ACHN (cell line): ENCODE measurements at regions not wholly inside any gene's neighbourhood (a gene's known extent, or its start where the extent isn't known, plus 50 kb on each side); places are given as distances from the start of the nearest gene placed in this dataset.
"Not testable (repeated sequence)": the region's sequence is repeated elsewhere in the genome, so short reads cannot be mapped to it uniquely, and the experiment has no call there.

ENCODE experiments used
- DNase-seq: peaks from one replicate; pipeline ENCODE4 v3.0.0-alpha.2; 2015
- in situ Hi-C: cut with HindIII; loops from 2 replicates; pipeline ENCODE4 v1.10.0; 2017; ENCODE audit warnings: low sequenced_read_pairs, low pct_ligation_motif_present, low pct_unique_long_range_greater_than_20kb

GRCh38 chr14:54259821-54260220, 137.0 kb upstream of the CDKN3 start:
- DNase-seq: no peak
- in situ Hi-C loops: no loop called here

DNA sequence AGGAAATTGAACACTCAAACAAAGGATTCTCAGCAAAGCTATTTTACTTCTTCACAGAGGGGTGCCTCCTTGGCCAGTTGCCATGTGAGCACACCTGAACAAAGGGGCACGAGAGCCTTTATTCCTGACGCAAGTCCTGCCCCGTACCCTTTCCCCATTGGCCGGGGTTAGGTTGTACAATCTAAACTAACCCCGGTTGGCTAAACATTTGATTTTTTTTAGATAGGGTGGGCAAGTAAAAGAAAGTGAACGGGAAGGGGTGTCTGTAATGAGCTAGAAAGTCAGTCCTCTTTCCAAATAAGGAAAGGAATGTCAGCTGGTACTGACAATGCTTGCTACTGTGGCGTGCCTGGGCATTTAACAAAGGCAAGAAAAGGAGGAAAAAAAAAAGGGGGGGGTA, 135.5 kb upstream of the CDKN3 start:
- in situ Hi-C loops: no loop called here
- no peak for DNase-seq

- DNase-seq, in situ Hi-C loops: not testable (repeated sequence)
Measured at GRCh38 chr14:54266616-54267015, 130.2 kb upstream of the CDKN3 start.

GRCh38 chr14:54267172-54267571, 129.6 kb upstream of the CDKN3 start:
- no peak for DNase-seq
- in situ Hi-C loops: no loop called here

- in situ Hi-C loops: no loop called here
- no peak for DNase-seq
Measured at GRCh38 chr14:54275997-54276725, 120.6 kb upstream of the CDKN3 start.

GRCh38 chr14:54278087-54278486, 118.7 kb upstream of the CDKN3 start:
- DNase-seq: no peak
- in situ Hi-C loops: no loop called here

GRCh38 chr14:54278665-54279295, 118.0 kb upstream of the CDKN3 start:
- no peak for DNase-seq
- in situ Hi-C loops: no loop called here

DNA sequence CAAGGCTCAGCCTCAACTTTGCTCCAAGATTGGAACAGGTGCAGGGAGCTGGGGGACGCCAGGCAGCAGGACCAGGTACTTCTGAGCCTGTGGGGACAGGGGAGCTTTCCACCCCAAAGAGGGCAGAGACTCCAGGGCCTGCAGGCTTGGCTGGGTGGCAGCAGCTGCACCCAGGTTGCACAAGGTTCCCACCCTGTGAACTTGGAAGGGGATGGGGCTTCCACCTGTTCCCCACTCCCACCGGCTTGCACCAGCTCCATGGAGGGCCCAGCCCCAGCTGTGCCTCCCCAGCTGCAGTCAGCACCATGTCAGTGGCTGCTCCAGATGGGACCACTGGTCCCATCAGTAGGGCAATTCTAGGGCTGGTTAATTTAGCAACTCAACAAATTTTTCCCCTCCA, 114.0 kb upstream of the CDKN3 start:
- in situ Hi-C loops: no loop called here
- no peak for DNase-seq

- DNase-seq: no peak
- in situ Hi-C loops: no loop called here
Measured at GRCh38 chr14:54285030-54285429, 111.8 kb upstream of the CDKN3 start.

DNA sequence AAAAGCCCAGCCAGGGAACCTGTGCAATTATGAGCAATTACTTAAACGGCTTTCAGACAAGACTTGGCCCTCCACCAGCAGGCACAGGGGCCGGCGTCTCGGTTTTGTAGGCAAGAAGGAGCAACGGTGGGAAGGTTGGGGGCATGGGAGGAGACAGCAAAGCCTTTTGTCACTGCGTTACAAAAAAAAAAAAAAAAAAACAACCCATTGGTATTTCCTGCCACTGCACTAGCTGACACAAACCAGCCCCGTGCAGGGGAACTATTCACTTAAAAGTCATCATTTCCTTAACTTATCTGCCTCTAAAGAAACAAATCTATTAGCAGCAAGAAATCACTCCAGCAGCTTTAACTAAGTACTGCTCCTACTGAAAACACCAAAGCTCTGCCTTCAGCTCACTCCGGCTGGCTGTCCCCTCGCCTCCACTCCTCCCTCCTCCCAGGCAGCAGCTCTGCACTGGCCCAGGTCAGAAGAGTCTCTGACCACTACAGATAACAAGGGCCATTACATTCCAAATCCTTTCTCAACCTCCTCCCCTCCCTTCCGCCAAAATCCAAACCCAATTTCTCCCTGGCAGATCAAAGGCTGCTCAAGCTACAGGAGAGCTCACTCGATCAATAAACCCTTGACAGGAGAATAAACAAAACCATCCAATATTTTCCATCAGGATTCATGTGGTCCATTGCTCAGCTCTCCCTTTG, 105.2 kb upstream of the CDKN3 start:
- in situ Hi-C loops: no loop called here
- no peak for DNase-seq

GRCh38 chr14:54294802-54295201, 102.0 kb upstream of the CDKN3 start:
- no peak for DNase-seq
- in situ Hi-C loops: no loop called here

GRCh38 chr14:54299410-54300363, 97.1 kb upstream of the CDKN3 start:
- no peak for DNase-seq
- in situ Hi-C loops: no loop called here

GRCh38 chr14:54300881-54301280, 95.9 kb upstream of the CDKN3 start:
- in situ Hi-C loops: no loop called here
- DNase-seq: no peak

DNA sequence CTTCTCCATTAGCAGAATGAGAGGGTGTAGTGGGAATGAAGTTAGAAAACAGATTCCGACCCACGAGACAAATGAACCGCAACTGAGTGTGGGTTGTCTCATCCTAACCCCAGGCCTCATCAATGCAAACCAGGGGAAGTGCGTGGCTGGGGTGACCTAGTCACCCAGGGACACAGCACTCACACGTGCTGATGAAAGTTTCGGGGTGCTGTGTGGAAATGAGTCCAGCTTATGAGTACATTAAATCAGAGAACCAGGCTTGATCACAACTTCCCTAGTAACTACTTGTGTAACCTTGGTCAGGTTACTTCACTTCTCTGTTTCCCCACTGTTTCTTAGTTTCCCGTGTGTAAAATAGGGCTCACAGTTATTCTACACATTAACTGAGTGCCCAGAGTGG, 95.4 kb upstream of the CDKN3 start:
- DNase-seq: no peak
- in situ Hi-C loops: no loop called here

GRCh38 chr14:54306806-54307205, 90.0 kb upstream of the CDKN3 start:
- in situ Hi-C loops: no loop called here
- no peak for DNase-seq

GRCh38 chr14:54309615-54310014, 87.2 kb upstream of the CDKN3 start:
- in situ Hi-C loops: no loop called here
- no peak for DNase-seq

GRCh38 chr14:54310151-54310850, 86.5 kb upstream of the CDKN3 start:
- in situ Hi-C loops: no loop called here
- DNase-seq: no peak

DNA sequence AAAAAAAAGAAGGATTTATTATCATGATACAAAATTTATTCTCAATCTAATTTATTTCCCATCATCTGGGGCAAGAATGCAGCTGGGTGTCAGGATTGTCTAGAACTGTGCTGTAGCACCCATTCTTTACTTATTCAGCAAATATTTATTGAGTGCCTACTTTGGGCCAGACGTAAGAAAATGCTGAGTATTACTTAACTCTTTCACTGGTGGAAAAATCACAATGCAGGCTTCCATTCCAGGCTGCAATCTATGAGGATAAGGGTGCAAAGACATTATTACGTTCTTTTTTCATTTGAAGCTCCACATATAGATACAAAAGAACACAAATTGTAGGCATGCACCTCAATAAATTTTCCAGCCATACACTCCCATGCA, 86.0 kb upstream of the CDKN3 start:
- in situ Hi-C loops: no loop called here

More for the DNA sequence above, 86.0 kb upstream of the CDKN3 start:
- DNase-seq: no peak
